HUDEP-2 (cell line): ENCODE measurements at regions not wholly inside any gene's neighbourhood (a gene's known extent, or its start where the extent isn't known, plus 50 kb on each side); places are given as distances from the start of the nearest gene placed in this dataset.
"Not testable (repeated sequence)": the region's sequence is repeated elsewhere in the genome, so short reads cannot be mapped to it uniquely, and the experiment has no call there.

ENCODE experiments used
- DNase-seq, 76 experiments: peaks; one replicate each; lab custom pipeline; 2025; ENCODE audit not compliant: unreplicated experiment in 76 of 76; lab: John Stamatoyannopoulos, UW

DNA sequence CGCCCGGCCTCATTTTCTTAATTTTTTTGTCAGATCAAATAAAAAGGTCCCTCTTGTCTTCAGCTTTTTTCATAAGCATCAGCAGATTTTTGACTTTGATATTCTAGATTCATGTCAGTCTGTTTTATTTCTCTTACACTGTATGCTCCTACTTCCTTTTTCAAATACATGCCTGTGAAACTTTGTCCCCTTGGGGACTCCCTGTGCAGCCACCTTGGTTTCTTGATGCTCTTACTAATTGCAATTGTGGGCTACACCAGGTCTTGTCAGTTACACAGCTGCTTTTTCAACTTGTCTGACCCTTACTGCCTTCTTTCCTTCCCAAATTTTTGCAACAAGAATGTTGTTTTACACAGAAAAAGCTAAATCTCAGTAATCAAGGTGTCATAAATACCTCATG, 238.2 kb upstream of the KCNN2 start:
- DNase-seq, result no peak

DNA sequence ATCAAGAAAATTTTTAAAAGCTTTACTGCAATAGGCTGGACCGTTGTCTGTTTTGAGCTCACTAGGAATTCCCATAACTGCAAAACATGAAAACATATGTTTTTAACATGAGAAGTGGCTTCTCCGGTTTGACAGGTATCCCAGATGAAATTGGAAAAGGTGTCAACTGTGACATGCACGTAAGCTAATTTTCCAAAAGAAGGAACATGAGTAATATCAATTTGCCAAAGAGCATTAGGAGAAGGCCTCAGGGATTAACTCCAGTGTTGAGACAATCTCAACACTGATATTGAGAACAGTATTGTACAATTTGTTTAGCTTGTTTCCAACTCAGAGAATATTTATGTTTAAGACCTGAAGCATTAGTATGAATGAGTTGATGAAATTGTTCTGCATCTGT, 215.5 kb upstream of the KCNN2 start:
- DNase-seq, result no peak

DNA sequence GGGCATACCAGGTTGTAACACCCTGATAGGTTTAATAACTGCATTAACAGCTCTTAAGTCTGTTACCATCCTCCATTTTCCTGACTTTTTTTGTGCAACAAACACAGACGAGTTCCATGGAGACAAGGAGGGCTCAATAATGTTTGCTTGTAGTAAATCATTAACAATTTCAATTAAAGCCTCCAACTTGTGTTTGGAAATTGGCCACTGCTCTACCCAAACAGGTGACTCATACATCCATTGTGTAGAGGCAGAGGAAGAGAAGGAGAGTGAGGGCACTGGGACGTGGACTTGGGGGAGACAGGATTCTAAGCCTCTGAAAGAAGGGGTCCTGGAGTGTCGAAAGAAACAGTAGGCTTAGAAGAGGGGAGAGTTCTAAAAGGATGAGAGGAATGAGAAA, 213.6 kb upstream of the KCNN2 start:
- DNase-seq, result no peak

DNA sequence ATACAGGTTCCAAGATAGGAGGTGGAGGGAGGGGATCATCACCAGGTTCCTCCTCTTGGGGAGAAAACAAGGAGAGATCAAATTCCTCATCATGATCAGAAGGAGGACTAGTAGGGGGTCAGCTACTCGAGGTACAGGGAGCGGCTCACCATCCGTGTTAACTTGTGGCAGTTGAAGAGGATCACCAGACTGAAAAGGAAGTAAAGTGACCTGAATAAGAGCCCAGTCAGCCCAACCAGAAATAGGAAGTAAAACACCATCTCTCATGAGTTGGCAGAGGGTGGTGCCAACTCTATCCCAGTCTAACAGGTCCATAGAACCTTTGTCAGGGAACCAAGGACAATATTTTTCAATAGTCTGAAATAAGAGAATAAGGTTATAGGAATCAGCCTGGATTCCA, 213.1 kb upstream of the KCNN2 start:
- DNase-seq, result not testable (repeated sequence)

DNA sequence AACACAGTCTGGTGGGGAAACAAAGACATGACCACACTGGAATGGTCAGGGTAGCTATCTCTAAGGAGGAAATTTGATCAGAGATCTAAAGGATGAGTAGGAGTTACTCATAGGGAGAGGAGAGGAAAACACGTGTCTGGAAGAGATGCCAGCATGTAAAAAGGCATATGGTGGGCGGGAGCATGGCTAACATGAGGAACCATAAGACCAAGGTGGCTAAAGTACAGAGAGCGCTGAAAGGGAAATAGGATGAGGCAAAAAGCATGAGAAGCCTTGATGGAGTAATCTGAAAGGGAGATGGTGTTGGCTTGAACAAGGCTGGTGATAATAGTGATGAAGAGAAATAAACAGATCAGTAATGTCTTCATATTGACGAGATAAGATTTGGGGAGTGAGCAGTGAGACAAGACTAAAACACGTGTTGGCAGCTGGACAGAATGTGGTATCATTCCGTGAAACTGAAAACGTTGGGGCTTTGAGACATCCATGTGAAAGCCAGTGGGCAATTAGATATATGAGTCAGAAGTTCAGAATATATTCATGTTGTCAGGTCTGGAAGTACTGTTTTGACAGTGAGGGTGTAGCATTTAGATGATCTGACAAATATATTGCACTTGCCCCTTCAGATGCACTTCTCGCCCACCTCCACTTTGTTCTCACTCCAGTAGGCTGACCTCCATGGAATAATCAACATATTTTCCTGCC, 209.1 kb upstream of the KCNN2 start:
- DNase-seq, result no peak

DNA sequence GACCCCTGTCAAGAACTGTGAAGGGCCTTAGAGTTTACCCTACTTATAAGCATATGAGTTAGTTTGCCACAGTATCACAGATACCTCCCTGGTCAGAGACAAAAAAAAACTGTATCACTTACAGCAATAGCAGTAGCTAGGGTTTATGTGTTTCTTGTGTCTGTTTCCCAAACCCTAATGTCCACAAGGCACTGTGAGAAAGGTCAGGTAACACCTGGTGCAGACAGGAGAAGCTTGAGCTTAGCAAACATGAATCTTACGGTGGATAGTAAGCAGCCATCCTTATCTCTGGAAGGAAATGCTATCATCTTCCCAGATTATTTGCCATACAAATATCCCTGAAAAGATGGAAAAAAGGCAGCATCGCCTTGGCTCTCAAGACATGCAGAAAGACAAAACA, 208.5 kb upstream of the KCNN2 start:
- DNase-seq, result no peak

DNA sequence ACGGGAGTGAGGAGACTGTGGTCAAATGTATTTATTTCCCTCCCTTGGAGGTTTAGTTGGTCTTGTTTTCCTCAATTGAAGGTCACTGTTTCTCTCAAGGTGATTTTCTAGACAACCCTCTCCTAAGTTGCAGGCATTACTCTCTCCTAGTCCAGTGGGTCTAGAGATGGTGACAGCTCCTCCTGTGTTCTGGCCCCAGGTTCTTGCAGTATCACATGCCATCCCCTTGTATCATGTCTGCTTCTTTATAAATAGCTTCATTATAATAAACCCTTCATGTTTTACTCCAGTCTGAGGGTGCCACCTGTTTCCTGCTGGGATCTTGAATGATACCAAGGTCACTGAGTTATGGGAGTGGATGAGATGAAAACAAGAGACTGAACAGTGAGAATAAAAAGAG, 208.0 kb upstream of the KCNN2 start:
- DNase-seq, result no peak

DNA sequence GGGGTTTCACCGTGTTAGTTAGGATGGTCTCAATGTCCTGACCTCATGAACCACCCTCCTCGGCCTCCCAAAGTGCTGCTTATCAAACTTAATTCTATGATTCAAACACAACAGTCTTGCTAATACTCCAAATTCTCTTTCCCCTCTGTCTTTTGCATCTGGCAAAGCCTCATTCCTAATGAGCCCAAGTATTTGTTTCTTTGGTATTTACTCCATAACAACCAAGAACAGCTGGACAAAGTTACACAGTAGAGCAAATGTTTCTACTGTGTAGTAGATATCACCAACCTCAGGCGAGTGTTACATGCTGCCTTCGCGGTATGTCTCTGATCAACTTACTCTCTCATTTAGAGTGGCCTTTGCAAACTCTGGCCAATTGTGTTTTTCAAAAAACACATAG, 195.8 kb upstream of the KCNN2 start:
- no peak for DNase-seq

DNA sequence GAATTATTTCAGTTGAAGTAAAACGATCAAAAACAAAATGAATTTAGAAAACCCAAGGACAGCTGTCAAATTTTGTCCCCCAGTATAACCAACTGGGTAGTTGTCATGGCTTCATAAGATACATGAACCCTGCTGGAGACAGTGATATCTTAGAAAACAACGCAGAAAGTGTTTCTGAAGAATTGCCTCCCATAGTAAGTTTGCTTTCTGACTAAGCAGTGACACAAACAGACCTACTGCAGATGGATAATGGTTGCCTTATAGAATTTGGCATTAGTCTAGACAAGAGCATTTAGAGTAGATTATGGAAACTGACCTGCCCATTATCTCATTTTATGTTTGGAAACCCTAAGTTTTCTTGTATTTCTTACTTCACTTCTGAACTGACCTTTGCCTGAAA, 187.7 kb upstream of the KCNN2 start:
- DNase-seq, result no peak

DNA sequence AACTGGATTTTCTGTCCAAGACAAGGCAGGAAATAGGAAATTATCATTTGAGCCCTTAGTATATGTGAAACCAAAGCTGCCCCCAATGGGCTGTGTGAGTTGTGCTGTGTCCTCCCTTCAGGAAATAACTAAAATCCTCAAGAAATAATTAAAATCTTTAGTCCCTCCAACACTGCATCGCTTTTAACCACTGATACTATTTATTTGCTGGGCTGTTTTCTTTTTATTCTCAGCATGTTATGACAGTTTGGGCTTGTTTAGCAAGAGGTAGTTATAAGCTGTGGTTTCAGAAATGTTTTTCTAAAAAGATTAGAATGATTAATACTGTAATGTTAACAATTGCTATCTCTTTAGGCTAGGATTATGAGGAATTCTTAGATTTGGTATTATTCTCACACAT, 187.0 kb upstream of the KCNN2 start:
- DNase-seq, result no peak

DNA sequence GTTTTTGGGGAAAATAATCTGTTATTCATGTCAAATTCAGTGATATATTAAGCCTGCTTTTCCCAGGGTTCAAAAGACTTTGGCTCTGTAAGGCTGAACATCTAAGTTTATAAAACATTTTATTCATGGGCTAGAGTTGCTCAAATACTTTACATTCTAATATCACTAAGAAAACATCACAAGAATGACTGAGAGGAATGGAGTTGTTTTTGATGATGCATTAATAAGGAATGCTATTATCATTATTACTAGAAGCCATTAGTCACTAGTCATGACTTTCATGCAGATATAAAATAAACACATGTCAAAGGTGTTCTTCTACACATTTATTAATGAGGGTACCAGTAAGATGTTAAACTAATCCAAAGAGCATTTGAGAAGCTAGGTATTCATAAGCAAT, 185.5 kb upstream of the KCNN2 start:
- no peak for DNase-seq

DNA sequence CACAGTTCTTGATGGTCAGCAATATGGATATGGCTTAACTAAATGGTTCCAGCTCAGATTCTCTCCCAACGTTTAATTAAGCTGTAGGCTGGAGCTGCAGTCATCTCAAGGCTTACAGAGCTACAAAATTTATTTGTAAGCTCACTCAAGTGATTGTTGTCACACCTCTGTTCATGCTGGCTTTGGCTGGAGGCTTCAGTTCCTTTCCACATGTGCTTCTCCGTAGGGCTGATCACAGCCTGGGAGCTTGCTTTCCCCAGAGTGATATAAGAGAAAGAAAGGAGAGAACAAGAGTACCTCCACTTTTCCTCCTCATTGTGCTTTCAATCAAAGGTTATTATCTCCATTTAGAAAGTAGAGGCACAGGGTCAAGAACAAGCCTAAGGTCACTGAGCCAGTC, 182.7 kb upstream of the KCNN2 start:
- DNase-seq, result no peak

DNA sequence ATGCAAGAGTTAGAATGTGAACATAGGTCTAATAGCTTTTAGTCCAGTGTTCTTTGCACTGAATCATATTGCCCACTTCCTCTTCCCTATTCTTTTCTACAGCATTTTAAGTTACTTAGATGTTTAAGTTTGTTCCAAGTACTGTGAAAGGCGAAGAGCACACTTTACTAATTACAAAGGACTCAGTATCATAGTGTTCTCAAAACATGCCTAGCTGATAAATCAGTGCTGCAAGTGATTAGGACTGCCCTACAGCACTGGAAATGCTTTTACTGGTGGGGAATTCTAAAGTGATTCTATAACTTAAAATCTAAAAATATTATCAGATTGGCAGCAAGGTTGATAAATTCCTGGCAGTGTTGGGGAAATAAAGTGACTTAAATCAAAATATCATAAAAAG, 177.9 kb upstream of the KCNN2 start:
- DNase-seq, result no peak

DNA sequence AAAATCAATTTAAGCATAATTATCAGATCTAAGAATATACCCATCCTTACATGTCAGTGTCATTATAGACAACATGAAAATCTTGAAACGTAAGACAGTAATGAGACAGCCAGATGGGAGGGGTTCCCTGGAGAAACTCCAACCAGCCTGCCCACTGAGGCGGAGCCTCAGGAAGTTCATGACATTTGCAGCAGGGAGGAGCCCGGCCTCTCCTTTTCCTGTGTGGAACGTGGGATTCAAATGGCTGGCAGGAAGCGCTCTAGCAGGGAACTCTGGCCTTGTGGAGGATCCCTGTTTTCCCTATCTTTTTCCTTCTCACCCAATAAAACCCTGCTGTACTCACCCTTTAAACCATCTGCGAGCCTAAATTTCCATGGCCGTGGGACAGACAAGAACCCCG, 176.6 kb upstream of the KCNN2 start:
- no peak for DNase-seq

DNA sequence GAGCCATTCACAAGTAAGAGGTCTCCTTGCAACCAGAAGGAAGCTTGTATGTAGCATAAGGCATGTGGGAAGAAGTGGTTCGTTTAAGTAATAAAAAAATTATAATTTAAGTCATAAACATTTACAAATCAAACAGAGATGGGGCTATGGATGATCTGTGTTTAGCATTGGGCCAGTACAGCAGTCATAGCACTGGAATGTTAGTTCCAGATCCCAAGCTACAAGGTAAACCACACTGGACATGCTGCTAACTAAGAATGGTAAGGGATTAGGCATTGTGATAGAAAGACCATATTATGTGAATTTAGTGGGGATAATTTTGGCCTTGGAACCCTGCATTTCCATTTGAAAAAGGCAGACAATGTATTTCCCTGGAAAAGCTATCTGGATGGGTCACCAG, 170.4 kb upstream of the KCNN2 start:
- no peak for DNase-seq

DNA sequence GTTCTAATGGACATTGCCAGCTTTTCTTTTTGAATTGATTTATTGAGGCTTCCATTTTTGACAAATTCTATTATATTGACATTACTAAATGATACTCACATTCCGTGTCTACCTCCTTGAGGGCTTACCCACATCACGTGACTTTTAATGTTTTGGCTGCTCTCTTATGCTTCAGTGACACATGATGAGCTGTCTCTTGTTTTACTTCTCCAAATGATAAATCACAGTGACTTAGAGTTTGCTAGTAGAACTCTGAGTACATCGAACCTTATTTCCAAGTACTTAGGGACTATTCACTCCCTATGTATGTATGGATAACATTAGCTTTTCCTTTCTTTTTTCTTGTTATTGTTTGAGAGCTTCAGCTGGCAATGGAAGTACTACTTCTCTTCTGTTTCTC, 169.8 kb upstream of the KCNN2 start:
- DNase-seq, result no peak

DNA sequence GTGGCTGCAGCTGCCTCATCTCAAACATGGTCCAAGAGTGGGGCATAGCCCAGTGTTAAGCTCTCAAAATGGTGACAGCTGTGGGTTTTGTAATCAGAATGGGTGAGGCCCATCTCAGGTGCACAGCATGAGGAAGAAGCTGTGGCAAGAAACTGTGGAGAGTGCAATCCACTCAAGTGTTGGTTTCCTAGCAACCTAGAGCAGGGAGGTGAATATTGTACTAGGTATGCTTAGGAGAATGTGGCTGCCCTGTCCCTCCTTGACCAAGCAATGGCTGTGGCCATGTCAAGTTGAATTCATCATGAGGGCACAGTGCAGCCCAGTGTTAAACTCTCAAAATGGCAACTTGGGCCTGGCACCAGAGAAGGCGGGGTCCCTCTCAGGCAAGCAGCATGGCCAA, 160.5 kb upstream of the KCNN2 start:
- no peak for DNase-seq

DNA sequence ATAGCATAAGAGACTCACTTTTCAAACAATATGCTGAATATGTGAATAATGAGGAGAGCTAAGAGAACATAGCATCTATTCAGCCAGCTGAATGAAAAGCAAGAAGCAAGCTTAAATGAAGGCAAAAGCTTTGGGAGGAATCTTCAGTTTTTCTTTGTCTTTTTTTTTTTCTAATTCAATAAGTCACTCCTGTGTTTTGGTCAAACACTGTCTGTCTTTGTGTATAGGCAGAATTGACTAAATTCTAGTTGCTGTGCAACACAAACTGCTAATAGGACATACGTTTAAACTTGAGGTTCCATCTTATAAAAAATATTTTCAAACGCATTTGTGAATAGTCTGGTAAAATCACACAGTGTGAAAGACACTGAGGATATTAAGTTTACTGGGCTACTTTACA, 156.9 kb upstream of the KCNN2 start:
- DNase-seq, result no peak

DNA sequence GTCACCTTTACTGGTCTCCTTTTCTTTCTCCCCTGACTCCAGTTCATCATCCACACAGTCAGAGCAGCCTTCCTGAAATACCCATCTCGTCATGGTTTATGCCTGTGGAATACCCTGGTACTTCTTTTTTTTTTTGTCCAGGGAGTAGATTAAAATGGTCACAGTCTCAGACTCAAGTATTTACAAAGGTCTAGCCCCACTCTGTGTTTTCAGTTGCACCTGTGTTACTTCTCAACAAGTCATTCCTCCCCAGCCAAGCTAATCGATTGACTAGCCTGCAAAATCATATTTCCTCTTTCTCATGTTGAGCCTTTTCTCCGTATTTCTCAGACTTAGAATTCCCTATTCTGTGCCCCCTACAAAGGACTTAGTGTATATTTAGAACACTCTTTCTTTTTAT, 155.2 kb upstream of the KCNN2 start:
- no peak for DNase-seq

DNA sequence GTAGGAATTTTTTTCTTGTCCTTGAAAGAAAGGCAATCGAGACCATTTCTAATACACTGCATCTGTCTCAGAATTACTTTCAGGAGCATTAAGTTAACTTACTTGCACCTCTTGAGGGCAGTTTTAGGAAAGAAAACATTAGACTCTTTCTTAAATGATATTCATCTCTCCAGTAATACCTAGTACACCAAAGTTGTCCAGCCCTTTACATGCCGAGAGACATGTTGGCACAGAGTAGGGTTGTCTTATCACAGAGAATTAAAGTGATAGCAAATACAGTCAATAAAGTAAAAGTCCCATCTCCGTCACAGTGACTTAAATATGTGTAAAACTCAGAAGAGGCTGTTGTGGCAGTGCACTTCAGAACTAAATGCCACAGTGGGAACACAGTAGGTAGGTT, 154.3 kb upstream of the KCNN2 start:
- no peak for DNase-seq

DNA sequence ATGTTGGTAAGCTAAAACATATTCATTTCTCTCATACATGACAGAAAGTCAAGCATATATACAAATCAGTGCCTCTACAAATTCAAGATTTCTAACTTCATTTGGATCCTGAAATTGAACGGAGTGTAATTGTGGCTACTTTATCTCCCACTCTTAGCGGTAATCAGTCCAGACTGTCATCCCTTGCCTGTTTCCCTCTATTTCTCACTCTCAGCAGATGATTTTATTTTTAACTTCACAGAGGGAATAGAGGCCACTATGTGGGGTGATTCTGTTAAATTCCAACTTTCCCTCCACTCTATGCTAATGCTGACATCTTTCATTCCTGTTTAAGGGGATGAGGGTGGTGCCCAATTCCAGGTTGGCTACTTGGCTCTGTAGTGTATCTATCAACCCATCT, 153.8 kb upstream of the KCNN2 start:
- DNase-seq, result no peak

DNA sequence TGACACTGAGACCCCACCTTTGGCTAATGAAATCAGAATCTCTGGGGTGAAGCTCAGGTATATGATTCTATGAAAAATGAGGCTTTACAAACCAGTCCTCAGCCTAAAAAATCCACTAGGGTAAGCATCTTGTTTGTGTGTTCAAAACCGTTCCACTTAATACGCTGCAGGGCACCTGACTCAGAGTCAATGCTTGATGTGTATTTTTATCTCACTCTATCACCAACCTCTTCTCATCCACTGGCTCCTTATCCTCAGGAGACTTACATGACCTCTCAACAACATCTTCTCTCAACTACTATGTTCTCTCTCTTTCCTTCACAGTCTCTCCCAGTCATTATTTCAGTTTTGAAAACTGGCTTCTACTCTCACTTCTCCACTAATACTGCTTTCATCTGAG, 153.3 kb upstream of the KCNN2 start:
- no peak for DNase-seq

DNA sequence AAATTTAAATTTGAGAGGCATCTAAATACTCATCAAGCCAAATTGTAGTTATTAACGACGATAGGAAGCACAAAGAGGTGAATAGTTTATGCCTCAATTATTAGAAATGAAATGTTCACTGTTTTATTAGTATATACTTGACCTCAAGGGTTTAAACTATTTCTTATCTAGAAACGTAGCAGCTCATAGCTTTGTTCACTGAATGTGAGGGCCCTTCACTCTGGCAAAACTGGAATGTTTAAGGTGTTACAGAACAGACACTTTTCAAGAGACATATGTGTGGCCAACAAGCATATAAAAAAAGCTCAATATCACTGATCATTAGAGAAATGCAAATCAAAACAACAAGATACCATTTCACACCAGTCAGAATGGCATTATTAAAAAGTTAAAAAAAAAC, 151.2 kb upstream of the KCNN2 start:
- no peak for DNase-seq
